ENCODE measurements at regions not wholly inside any gene's neighbourhood (a gene's known extent, or its start where the extent isn't known, plus 50 kb on each side); places are given as distances from the start of the nearest gene placed in this dataset.

- no peak overlapping the region for H2AFZ ChIP-seq (ENCODE audit: low read depth, low read length)
- FAIRE-seq: no peak
- H3K79me2 ChIP-seq (ENCODE audit: control insufficient read depth, insufficient read depth, low read length): no peaks in the 10 kb centered on the region
- in situ Hi-C loops (cut with MboI): no loop called here
- no peaks in the 10 kb centered on the region for H4K20me1 ChIP-seq (replicated peaks; ENCODE audit: control insufficient read depth, insufficient read depth, low read length)
- no peak overlapping the region for H3K27ac ChIP-seq (ENCODE audit: extremely low read depth, low read depth, low read length)
- no peak overlapping the region for H3K4me2 ChIP-seq (ENCODE audit: insufficient read depth, low read length)
- H3K4me1 ChIP-seq (replicated peaks in 1 of 2; ENCODE audit: control insufficient read depth in 2 of 2, insufficient read depth in 2 of 2, low read length in 2 of 2): no peaks in the 10 kb centered on the region
- CTCF ChIA-PET (ENCODE audit: low intra/inter-chr PET ratio): no interaction called here
- H3K27me3 ChIP-seq (ENCODE audit: control insufficient read depth in 2 of 2, insufficient read depth in 2 of 2, low read length in 2 of 2): no peaks in the 10 kb centered on the region; a peak in 1 of 5 replicates
- no peak overlapping the region for H3K4me3 ChIP-seq
- intact Hi-C loops (cut with micrococcal nuclease): no loop called here
- no peaks in the 10 kb centered on the region for H3K9me1 ChIP-seq (ENCODE audit: control insufficient read depth, insufficient read depth, low read length)
- H3K9me3 ChIP-seq (replicated peaks; ENCODE audit: control insufficient read depth, insufficient read depth, low read depth, low read length): no peaks in the 10 kb centered on the region
- ATAC-seq: no peak
- no TSS peak for BruUV-seq (replicated peaks)
- WGBS (ENCODE audit: insufficient coverage, low coverage, missing lambda C conversion rate): 3% methylated on average over 3 of the region's 3 CpGs
- H3K9ac ChIP-seq (ENCODE audit: insufficient read depth in 1 of 2, low read depth in 2 of 2, low read length in 2 of 2): no peak overlapping the region
- no peak for DNase-seq (ENCODE audit: extremely low read depth in 1 of 4, low spot score in 3 of 4)
- H3K36me3 ChIP-seq (ENCODE audit: control insufficient read depth, insufficient read depth, low read length): no peaks in the 10 kb centered on the region
- POLR2A ChIA-PET: interaction anchor here (1.2 to 1.4 kb wide), 2 partner anchors 16 to 27 kb away, joined by 3 to 5 read pairs; no protein-coding TSS in a partner anchor
- no peak for TF ChIP-seq AFF4 (CRISPR knock-in tag; IDR thresholded peaks at IDR 0.05)
- no peak for TF ChIP-seq MBD1 (CRISPR knock-in tag; IDR thresholded peaks at IDR 0.05)
- no peak for TF ChIP-seq NCOA4 (IDR thresholded peaks at IDR 0.05; ENCODE audit: partially characterized antibody)
- no peak for TF ChIP-seq SP1 (CRISPR knock-in tag; IDR thresholded peaks at IDR 0.05)
- no peak for TF ChIP-seq BACH1 (tag; IDR thresholded peaks at IDR 0.05)
- TF ChIP-seq ARNT (IDR thresholded peaks at IDR 0.05): no peak
- TF ChIP-seq EGR1 (conservative IDR thresholded peaks at IDR 0.05): no peak
- no peak for TF ChIP-seq ZBTB8A (IDR thresholded peaks at IDR 0.05; ENCODE audit: partially characterized antibody)
- TF ChIP-seq ZNF174 (CRISPR knock-in tag; IDR thresholded peaks at IDR 0.05): no peak
- no peak for TF ChIP-seq CREBBP (IDR thresholded peaks at IDR 0.05; ENCODE audit: low read depth, low read length)
- TF ChIP-seq SMARCA4 (IDR thresholded peaks at IDR 0.05): no peak
- TF ChIP-seq KLF13 (tag; IDR thresholded peaks at IDR 0.05; ENCODE audit: borderline replicate concordance, low read depth): no peak
- no peak for TF ChIP-seq RBBP5 (IDR thresholded peaks at IDR 0.05; ENCODE audit: borderline replicate concordance, insufficient read depth, low read length, poor library complexity, severe bottlenecking)
- TF ChIP-seq EZH2 (IDR thresholded peaks at IDR 0.05; ENCODE audit: borderline replicate concordance, low read depth, low read length): no peak
- TF ChIP-seq HNRNPUL1 (IDR thresholded peaks at IDR 0.05; ENCODE audit: low read length): no peak
- no peak for TF ChIP-seq JUNB (CRISPR knock-in tag; conservative IDR thresholded peaks at IDR 0.05)
Measured at GRCh38 chr13:106636492-106636891, 68.6 kb upstream of the ARGLU1 start.

All from K562 (cell line).